ENCODE measurements at regions not wholly inside any gene's neighbourhood (a gene's known extent, or its start where the extent isn't known, plus 50 kb on each side); places are given as distances from the start of the nearest gene placed in this dataset.

DNA sequence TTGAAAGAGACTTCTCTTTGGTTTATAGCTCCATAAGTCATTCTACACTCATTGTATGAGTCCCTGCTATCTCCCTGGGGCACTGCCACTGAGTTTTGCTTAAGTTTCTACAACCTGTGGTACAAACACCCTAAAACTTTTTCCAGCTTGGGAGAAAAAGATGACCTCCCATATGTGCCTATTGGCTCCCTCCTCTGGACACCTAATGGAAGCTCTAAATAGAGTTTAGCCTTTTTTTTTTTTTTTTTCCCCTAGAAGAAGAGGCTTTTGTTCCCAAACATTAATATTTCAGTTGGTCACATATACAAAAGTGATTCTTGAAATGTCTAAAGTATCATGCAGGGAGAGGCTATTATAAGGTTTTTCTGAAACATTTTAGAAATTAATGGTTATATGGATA, 547.2 kb upstream of the TMEFF2 start:
- DNase-seq (peak; percentile 30), ATAC-seq (peak; percentile 24; the same call in 1 of the 2 replicates)
- no peak overlapping the region for H3K27ac ChIP-seq (ENCODE audit: low read length)
- H3K4me3 ChIP-seq (ENCODE audit: low read length), result no peak overlapping the region
- no peaks in the 10 kb centered on the region for H3K27me3 ChIP-seq (ENCODE audit: low read length)
- CTCF ChIA-PET, result no interaction called here
- BruUV-seq (replicated peaks), result no TSS peak
- TF ChIP-seq, protein P1, sequence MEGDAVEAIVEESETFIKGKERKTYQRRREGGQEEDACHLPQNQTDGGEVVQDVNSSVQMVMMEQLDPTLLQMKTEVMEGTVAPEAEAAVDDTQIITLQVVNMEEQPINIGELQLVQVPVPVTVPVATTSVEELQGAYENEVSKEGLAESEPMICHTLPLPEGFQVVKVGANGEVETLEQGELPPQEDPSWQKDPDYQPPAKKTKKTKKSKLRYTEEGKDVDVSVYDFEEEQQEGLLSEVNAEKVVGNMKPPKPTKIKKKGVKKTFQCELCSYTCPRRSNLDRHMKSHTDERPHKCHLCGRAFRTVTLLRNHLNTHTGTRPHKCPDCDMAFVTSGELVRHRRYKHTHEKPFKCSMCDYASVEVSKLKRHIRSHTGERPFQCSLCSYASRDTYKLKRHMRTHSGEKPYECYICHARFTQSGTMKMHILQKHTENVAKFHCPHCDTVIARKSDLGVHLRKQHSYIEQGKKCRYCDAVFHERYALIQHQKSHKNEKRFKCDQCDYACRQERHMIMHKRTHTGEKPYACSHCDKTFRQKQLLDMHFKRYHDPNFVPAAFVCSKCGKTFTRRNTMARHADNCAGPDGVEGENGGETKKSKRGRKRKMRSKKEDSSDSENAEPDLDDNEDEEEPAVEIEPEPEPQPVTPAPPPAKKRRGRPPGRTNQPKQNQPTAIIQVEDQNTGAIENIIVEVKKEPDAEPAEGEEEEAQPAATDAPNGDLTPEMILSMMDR (conservative IDR thresholded peaks at IDR 0.05; ENCODE audit: low read depth, low read length), result peak; percentile 59
- no peak for TF ChIP-seq EZH2phosphoT487 (IDR thresholded peaks at IDR 0.05; ENCODE audit: borderline replicate concordance, low read length)
- H3K9me2 ChIP-seq (replicated peaks; ENCODE audit: low read length), result no peaks in the 10 kb centered on the region
- H2AFZ ChIP-seq (ENCODE audit: low read length), result no peak overlapping the region
- no peaks in the 10 kb centered on the region for H3K4me1 ChIP-seq (ENCODE audit: insufficient read depth, low read length)
- H3K36me3 ChIP-seq (ENCODE audit: low read depth, low read length), result no peaks in the 10 kb centered on the region
- POLR2A ChIA-PET (ENCODE audit: unreplicated experiment), result no interaction called here
- no peaks in the 10 kb centered on the region for H3F3A ChIP-seq (ENCODE audit: low read length, unreplicated experiment)
- no peaks in the 10 kb centered on the region for H4K20me1 ChIP-seq (ENCODE audit: low read length)
- intact Hi-C loops (cut with micrococcal nuclease), result loop anchor here (2.0 kb wide), 2 partner anchors 545 to 843 kb away; no protein-coding TSS in a partner anchor
- H3K9ac ChIP-seq (ENCODE audit: low read length), result no peak overlapping the region
- H3K9me3 ChIP-seq (ENCODE audit: low read length), result no peaks in the 10 kb centered on the region
- no peaks in the 10 kb centered on the region for H3K79me2 ChIP-seq (ENCODE audit: low read length)
- no peak overlapping the region for H3K4me2 ChIP-seq (ENCODE audit: low read length)

DNA sequence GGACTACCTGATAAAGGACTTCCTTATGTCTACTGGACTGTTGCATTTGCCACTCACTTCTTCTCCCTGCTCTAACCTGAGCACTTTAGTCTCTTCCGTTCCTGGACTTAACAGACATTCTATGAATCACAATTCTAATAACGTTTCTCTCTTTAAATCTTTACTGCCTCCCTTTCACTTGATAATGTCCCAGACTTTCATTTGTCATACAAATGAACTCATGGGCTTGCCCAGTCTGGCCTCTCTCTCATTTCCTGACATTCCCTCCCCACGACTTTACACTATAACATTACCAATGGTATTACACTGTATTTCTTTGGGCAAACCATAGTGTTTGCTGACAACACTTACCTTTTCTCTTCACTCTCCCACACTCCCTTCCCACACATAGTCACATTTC, 540.7 kb upstream of the TMEFF2 start:
- H3K36me3 ChIP-seq (ENCODE audit: low read depth, low read length), result no peaks in the 10 kb centered on the region
- no peak overlapping the region for H2AFZ ChIP-seq (ENCODE audit: low read length)
- CTCF ChIA-PET, result no interaction called here
- no peaks in the 10 kb centered on the region for H3F3A ChIP-seq (ENCODE audit: low read length, unreplicated experiment)
- H3K4me3 ChIP-seq (ENCODE audit: low read length), result no peak overlapping the region
- POLR2A ChIA-PET (ENCODE audit: unreplicated experiment), result no interaction called here
- H3K79me2 ChIP-seq (ENCODE audit: low read length), result no peaks in the 10 kb centered on the region
- no peak overlapping the region for H3K4me2 ChIP-seq (ENCODE audit: low read length)
- no peak overlapping the region for H3K9ac ChIP-seq (ENCODE audit: low read length)
- TF ChIP-seq EZH2phosphoT487 (IDR thresholded peaks at IDR 0.05; ENCODE audit: borderline replicate concordance, low read length) (no peak), EZH2 (IDR thresholded peaks at IDR 0.05; ENCODE audit: low read length, unreplicated experiment) (no peak)
- TF ChIP-seq, protein P1 (conservative IDR thresholded peaks at IDR 0.05; ENCODE audit: low read depth, low read length), result no peak
- intact Hi-C loops (cut with micrococcal nuclease), result no loop called here
- no peaks in the 10 kb centered on the region for H3K9me2 ChIP-seq (replicated peaks; ENCODE audit: low read length)
- no peaks in the 10 kb centered on the region for H3K4me1 ChIP-seq (ENCODE audit: insufficient read depth, low read length)
- no peaks in the 10 kb centered on the region for H3K27me3 ChIP-seq (ENCODE audit: low read length)
- H3K27ac ChIP-seq (ENCODE audit: low read length), result no peak overlapping the region
- BruUV-seq (replicated peaks), result no TSS peak
- H4K20me1 ChIP-seq (ENCODE audit: low read length), result no peaks in the 10 kb centered on the region
- no peaks in the 10 kb centered on the region for H3K9me3 ChIP-seq (ENCODE audit: low read length)
- no peak for ATAC-seq
- no peak for DNase-seq

DNA sequence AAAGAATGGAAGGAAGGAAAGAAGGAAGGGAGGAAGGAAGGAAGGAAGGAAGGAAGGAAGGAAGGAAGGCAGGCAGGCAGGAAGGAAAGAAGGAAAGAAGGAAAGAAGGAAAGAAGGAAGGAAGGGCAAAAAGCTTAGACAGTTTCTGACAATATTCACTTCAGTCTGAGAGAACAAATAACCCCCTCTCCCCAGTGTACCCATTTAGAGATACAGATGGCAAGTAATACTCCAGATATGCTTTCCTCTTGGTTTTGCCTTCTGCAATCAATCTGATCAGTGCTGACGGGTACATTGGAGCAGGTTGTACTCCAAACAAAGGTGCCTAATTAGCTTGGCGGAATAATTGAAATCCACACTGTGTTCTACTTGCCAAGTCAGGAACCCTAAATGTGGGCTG, 534.6 kb upstream of the TMEFF2 start:
- no peaks in the 10 kb centered on the region for H3K36me3 ChIP-seq (ENCODE audit: low read depth, low read length)
- H3K4me3 ChIP-seq (ENCODE audit: low read length), result no peak overlapping the region
- no peak overlapping the region for H3K27ac ChIP-seq (ENCODE audit: low read length)
- H3K9me3 ChIP-seq (ENCODE audit: low read length), result no peaks in the 10 kb centered on the region
- no peaks in the 10 kb centered on the region for H3K27me3 ChIP-seq (ENCODE audit: low read length)
- H3F3A ChIP-seq (ENCODE audit: low read length, unreplicated experiment), result no peaks in the 10 kb centered on the region
- CTCF ChIA-PET, result no interaction called here
- POLR2A ChIA-PET (ENCODE audit: unreplicated experiment), result no interaction called here
- H3K9ac ChIP-seq (ENCODE audit: low read length), result no peak overlapping the region
- no peaks in the 10 kb centered on the region for H3K9me2 ChIP-seq (replicated peaks; ENCODE audit: low read length)
- H3K4me2 ChIP-seq (ENCODE audit: low read length), result no peak overlapping the region
- ATAC-seq (no peak), DNase-seq (no peak)
- no peak overlapping the region for H2AFZ ChIP-seq (ENCODE audit: low read length)
- no peaks in the 10 kb centered on the region for H3K79me2 ChIP-seq (ENCODE audit: low read length)
- H3K4me1 ChIP-seq (ENCODE audit: insufficient read depth, low read length), result no peaks in the 10 kb centered on the region
- no peaks in the 10 kb centered on the region for H4K20me1 ChIP-seq (ENCODE audit: low read length)
- BruUV-seq (replicated peaks), result no TSS peak
- intact Hi-C loops (cut with micrococcal nuclease), result no loop called here
- TF ChIP-seq EZH2 (IDR thresholded peaks at IDR 0.05; ENCODE audit: low read length, unreplicated experiment) (no peak), EZH2phosphoT487 (IDR thresholded peaks at IDR 0.05; ENCODE audit: borderline replicate concordance, low read length) (no peak)
- TF ChIP-seq, protein P1 (conservative IDR thresholded peaks at IDR 0.05; ENCODE audit: low read depth, low read length), result no peak
